ENCODE measurements at regions not wholly inside any gene's neighbourhood (a gene's known extent, or its start where the extent isn't known, plus 50 kb on each side); places are given as distances from the start of the nearest gene placed in this dataset.

GRCh38 chr6:53986165-53986720 is 125.0 kb upstream of the MLIP start:
- DNase-seq (ENCODE audit: low read depth in 1 of 2, low spot score in 2 of 2) (no peak), FAIRE-seq (peak; percentile 90)
- Histone ChIP-seq H2BK5ac (ENCODE audit: low read depth, low read length) (no peak overlapping the region), H2AK5ac (ENCODE audit: low read depth, low read length) (no peak overlapping the region), H3K23ac (ENCODE audit: insufficient read length) (no peak overlapping the region), H3K23me2 (ENCODE audit: low read depth, low read length) (no peaks in the 10 kb centered on the region), H3K56ac (replicated peaks; ENCODE audit: insufficient read length, low read depth, low read length) (no peak overlapping the region), H3K79me1 (ENCODE audit: low read depth, low read length) (no peaks in the 10 kb centered on the region), H3K9me3 (ENCODE audit: insufficient read depth in 2 of 2, low read depth in 1 of 2, low read length in 1 of 2) (no peaks in the 10 kb centered on the region), H4K91ac (replicated peaks; ENCODE audit: insufficient read length, low read length) (no peak overlapping the region), H3K18ac (ENCODE audit: extremely low read depth, low read length) (no peak overlapping the region), H4K5ac (ENCODE audit: insufficient read length, low read depth, low read length) (no peak overlapping the region), H2BK12ac (ENCODE audit: low read depth, low read length) (no peak overlapping the region), H4K8ac (ENCODE audit: extremely low read depth, insufficient read depth, low read length) (no peak overlapping the region), H3K36me3 (ENCODE audit: control insufficient read depth in 2 of 4, insufficient read depth in 4 of 4, low read length in 3 of 4) (no peaks in the 10 kb centered on the region), H3K4me3 (ENCODE audit: extremely low read depth in 1 of 4, insufficient read depth in 2 of 4, low read depth in 3 of 4, low read length in 4 of 4) (no peak overlapping the region), H3K27me3 (replicated peaks in 1 of 4; ENCODE audit: control insufficient read depth in 3 of 4, extremely low read depth in 1 of 4, insufficient read depth in 3 of 4, low read length in 3 of 4) (no peaks in the 10 kb centered on the region), H3K79me2 (ENCODE audit: control insufficient read depth in 1 of 2, insufficient read depth in 2 of 2, low read length in 2 of 2) (no peaks in the 10 kb centered on the region), H2BK20ac (ENCODE audit: low read length) (no peak overlapping the region), H3K9ac (replicated peaks in 1 of 4; ENCODE audit: extremely low read depth in 1 of 4, low read depth in 3 of 4, low read length in 3 of 4) (no peak overlapping the region), H3K27ac (ENCODE audit: low read depth, low read length) (no peak overlapping the region), H2BK15ac (ENCODE audit: low read length) (no peak overlapping the region), H2BK120ac (replicated peaks; ENCODE audit: low read depth, low read length) (no peak overlapping the region), H3K4me2 (ENCODE audit: insufficient read depth in 1 of 2, low read depth in 2 of 2, low read length in 2 of 2) (no peak overlapping the region), H3K4me1 (replicated peaks in 1 of 4; ENCODE audit: control insufficient read depth in 3 of 4, insufficient read depth in 4 of 4, low read length in 3 of 4) (peaks cover 0 to 7% (median under 1%) of the 10 kb centered on the region in 4 experiments; a peak in 3 of 7 replicates), H3K14ac (ENCODE audit: insufficient read length) (no peak overlapping the region), H3K4ac (replicated peaks; ENCODE audit: insufficient read length, low read depth, low read length) (no peak overlapping the region), H4K20me1 (replicated peaks in 1 of 2; ENCODE audit: control insufficient read depth in 1 of 2, insufficient read depth in 2 of 2, low read length in 2 of 2) (no peaks in the 10 kb centered on the region), H2AFZ (ENCODE audit: low read length) (no peak overlapping the region)
- ChIA-PET CTCF (ENCODE audit: partially characterized antibody) (interaction anchor here (0.6 to 5.7 kb wide), 55 partner anchors 9 to 1253 kb away, joined by 3 to 100 read pairs (median 4); no protein-coding TSS in a partner anchor), POLR2A (ENCODE audit: partially characterized antibody) (interaction anchor here (1.4 kb wide), 1 partner anchor 26 kb away, joined by 3 read pairs; no protein-coding TSS in a partner anchor)
- 42% methylated on average over 3 of the region's 3 CpGs; no CpG with 5 or more reads in 1 of the 2 experiments for WGBS, 2 experiments (ENCODE audit: extremely low coverage in 1 of 2, insufficient coverage in 1 of 2, insufficient read length in 1 of 2, insufficient replicate concordance in 2 of 2, low coverage in 1 of 2, low lambda C conversion rate in 2 of 2, missing lambda C conversion rate in 1 of 2)
- TF ChIP-seq, protein P1, sequence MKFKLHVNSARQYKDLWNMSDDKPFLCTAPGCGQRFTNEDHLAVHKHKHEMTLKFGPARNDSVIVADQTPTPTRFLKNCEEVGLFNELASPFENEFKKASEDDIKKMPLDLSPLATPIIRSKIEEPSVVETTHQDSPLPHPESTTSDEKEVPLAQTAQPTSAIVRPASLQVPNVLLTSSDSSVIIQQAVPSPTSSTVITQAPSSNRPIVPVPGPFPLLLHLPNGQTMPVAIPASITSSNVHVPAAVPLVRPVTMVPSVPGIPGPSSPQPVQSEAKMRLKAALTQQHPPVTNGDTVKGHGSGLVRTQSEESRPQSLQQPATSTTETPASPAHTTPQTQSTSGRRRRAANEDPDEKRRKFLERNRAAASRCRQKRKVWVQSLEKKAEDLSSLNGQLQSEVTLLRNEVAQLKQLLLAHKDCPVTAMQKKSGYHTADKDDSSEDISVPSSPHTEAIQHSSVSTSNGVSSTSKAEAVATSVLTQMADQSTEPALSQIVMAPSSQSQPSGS (IDR thresholded peaks at IDR 0.05; ENCODE audit: low read length): no peak
- TF ChIP-seq CTCF (IDR thresholded peaks at IDR 0.05; ENCODE audit: control extremely low read depth in 1 of 3, insufficient read depth in 1 of 3, low read depth in 1 of 3, low read length in 3 of 3) (peak in 2 of 3 experiments; percentile 72 to 74; a peak in 3 of 4 replicates), HDAC2 (IDR thresholded peaks at IDR 0.05; ENCODE audit: borderline replicate concordance in 1 of 2, low read depth in 2 of 2, low read length in 2 of 2) (no peak), RAD21 (IDR thresholded peaks at IDR 0.05 in 1 of 2, conservative IDR thresholded peaks at IDR 0.05 in 1 of 2; ENCODE audit: low read depth in 2 of 2, low read length in 2 of 2) (peak; percentile 93 to 96)

Data from H1 (cell line).